Mammary epithelial cell (primary cell): ENCODE measurements at regions not wholly inside any gene's neighbourhood (a gene's known extent, or its start where the extent isn't known, plus 50 kb on each side); places are given as distances from the start of the nearest gene placed in this dataset.

ENCODE experiments used
- EZH2 ChIP-seq: IDR thresholded peaks from 2 replicates; pipeline ENCODE4 v1.6.1; 2012; ENCODE audit warnings: low read length, inconsistent platforms, borderline replicate concordance
- TF ChIP-seq, protein P1 (sequence below), 2 donors: IDR thresholded peaks in 1 of 2; conservative IDR thresholded peaks in 1 of 2; 2 replicates each; pipeline ENCODE4 v1.5.1; 2011 to 2012; ENCODE audit warnings: inconsistent platforms in 2 of 2, low read length in 2 of 2, mild to moderate bottlenecking in 2 of 2, control low read depth in 1 of 2, low read depth in 1 of 2; ENCODE audit not compliant: insufficient read depth in 1 of 2; ENCODE audit errors: extremely low read depth in 1 of 2

DNA sequence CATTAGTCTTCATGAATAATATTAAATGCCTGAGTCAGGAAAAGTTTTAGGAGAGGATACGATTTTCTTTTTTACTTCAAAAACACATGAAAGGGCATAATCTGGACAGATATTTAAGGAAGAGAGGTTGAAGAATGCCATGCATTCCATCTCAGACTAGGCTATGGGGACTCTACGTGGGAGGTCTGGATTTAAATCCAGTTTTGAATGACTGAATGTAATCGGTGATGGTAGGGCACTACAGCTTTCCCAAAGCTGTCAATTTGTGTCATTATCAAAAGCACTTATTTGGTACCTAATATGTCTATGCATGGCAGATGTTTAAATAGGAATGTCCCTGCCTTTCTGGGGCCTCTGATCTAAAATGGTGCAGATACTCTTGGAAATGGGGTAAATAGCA is 59.3 kb upstream of the RPL34 start:
- TF ChIP-seq, protein P1, sequence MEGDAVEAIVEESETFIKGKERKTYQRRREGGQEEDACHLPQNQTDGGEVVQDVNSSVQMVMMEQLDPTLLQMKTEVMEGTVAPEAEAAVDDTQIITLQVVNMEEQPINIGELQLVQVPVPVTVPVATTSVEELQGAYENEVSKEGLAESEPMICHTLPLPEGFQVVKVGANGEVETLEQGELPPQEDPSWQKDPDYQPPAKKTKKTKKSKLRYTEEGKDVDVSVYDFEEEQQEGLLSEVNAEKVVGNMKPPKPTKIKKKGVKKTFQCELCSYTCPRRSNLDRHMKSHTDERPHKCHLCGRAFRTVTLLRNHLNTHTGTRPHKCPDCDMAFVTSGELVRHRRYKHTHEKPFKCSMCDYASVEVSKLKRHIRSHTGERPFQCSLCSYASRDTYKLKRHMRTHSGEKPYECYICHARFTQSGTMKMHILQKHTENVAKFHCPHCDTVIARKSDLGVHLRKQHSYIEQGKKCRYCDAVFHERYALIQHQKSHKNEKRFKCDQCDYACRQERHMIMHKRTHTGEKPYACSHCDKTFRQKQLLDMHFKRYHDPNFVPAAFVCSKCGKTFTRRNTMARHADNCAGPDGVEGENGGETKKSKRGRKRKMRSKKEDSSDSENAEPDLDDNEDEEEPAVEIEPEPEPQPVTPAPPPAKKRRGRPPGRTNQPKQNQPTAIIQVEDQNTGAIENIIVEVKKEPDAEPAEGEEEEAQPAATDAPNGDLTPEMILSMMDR (conservative IDR thresholded peaks at IDR 0.05 in 1 of 2, IDR thresholded peaks at IDR 0.05 in 1 of 2; ENCODE audit: extremely low read depth in 1 of 2, insufficient read depth in 1 of 2, low read depth in 1 of 2, low read length in 2 of 2): no peak
- no peak for TF ChIP-seq EZH2
